Prostate gland (tissue), 2 donors: ENCODE measurements at regions not wholly inside any gene's neighbourhood (a gene's known extent, or its start where the extent isn't known, plus 50 kb on each side); places are given as distances from the start of the nearest gene placed in this dataset.

Source experiments
- POLR2A ChIP-seq: fragments of 450-650 bp; IDR thresholded peaks from one replicate; pipeline ENCODE4 v1.6.1; 2016; ENCODE audit warnings: antibody characterized with exemption, mild to moderate bottlenecking
- POLR2AphosphoS5 ChIP-seq: sonication (generic); formaldehyde crosslinking; IDR thresholded peaks from one replicate; pipeline ENCODE4 v1.6.1; 2017; ENCODE audit warnings: antibody characterized with exemption
- TF ChIP-seq, protein P1 (sequence below), 4 experiments: fragments of 200-600 bp in 2 of 4; fragments of 450-650 bp in 2 of 4; sonication (generic) in 2 of 4; IDR thresholded peaks; 1 replicate in 3 of 4; 2 replicates in 1 of 4; pipeline ENCODE4 v1.5.1; 2016 to 2019; ENCODE audit warnings: antibody characterized with exemption in 4 of 4, mild to moderate bottlenecking in 2 of 4, moderate library complexity in 2 of 4

DNA sequence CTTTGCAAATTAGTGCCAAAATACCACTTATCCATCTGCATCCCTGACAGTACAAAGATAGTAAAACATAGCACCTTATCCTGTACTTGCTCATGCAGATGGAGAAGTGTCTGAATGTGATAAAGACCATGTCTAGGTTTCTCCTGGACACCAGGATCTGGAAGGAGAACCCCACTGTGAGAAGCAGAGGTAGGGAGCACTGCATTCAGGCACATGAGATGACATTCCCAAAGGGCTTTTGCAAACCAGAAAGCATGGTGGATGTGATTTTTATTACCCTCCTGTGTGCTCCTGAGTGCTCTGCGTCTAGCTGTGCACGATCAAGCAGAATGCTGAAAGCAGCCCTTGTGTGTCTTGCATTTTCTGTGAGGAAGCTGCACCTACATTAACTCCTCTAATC, 857.6 kb upstream of the ID2 start:
- TF ChIP-seq, protein P1, sequence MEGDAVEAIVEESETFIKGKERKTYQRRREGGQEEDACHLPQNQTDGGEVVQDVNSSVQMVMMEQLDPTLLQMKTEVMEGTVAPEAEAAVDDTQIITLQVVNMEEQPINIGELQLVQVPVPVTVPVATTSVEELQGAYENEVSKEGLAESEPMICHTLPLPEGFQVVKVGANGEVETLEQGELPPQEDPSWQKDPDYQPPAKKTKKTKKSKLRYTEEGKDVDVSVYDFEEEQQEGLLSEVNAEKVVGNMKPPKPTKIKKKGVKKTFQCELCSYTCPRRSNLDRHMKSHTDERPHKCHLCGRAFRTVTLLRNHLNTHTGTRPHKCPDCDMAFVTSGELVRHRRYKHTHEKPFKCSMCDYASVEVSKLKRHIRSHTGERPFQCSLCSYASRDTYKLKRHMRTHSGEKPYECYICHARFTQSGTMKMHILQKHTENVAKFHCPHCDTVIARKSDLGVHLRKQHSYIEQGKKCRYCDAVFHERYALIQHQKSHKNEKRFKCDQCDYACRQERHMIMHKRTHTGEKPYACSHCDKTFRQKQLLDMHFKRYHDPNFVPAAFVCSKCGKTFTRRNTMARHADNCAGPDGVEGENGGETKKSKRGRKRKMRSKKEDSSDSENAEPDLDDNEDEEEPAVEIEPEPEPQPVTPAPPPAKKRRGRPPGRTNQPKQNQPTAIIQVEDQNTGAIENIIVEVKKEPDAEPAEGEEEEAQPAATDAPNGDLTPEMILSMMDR (IDR thresholded peaks at IDR 0.05) = no peak
- TF ChIP-seq POLR2A (no peak), POLR2AphosphoS5 (no peak)
